ENCODE measurements at regions not wholly inside any gene's neighbourhood (a gene's known extent, or its start where the extent isn't known, plus 50 kb on each side); places are given as distances from the start of the nearest gene placed in this dataset.

- H3K9me3 ChIP-seq (replicated peaks; ENCODE audit: control insufficient read depth, insufficient read depth, low read length) = no peaks in the 10 kb centered on the region
- 0% methylated on average over 1 of the region's 1 CpG for WGBS (ENCODE audit: insufficient coverage, insufficient replicate concordance, low lambda C conversion rate, missing lambda C conversion rate)
- H2AFZ ChIP-seq (ENCODE audit: control insufficient read depth, low read depth, low read length) = no peak overlapping the region
- in situ Hi-C loops (cut with MboI) (no loop called here), intact Hi-C loops (cut with micrococcal nuclease; ENCODE audit: unreplicated experiment) (no loop called here)
- DNase-seq (ENCODE audit: low read depth, low spot score) (no peak), ATAC-seq (no peak), FAIRE-seq (no peak)
- H3K27me3 ChIP-seq (replicated peaks in 1 of 2; ENCODE audit: control insufficient read depth in 2 of 2, insufficient read depth in 2 of 2, low read length in 1 of 2) = no peaks in the 10 kb centered on the region
- ChIA-PET CTCF (interaction anchor here (0.6 kb wide), 1 partner anchor 23 kb away, joined by 3 read pairs; no protein-coding TSS in a partner anchor), POLR2A (no interaction called here), SMC1A (ENCODE audit: uncharacterized antibody, unreplicated experiment) (no interaction called here), RAD21 (ENCODE audit: unreplicated experiment) (no interaction called here)
- no peak overlapping the region for H3K4me3 ChIP-seq
- no peaks in the 10 kb centered on the region for H3K36me3 ChIP-seq (ENCODE audit: control insufficient read depth in 2 of 2, insufficient read depth in 2 of 2, low read length in 1 of 2)
- H3K9ac ChIP-seq (ENCODE audit: control insufficient read depth, insufficient read depth, low read length) = no peak overlapping the region
- H3K79me2 ChIP-seq (ENCODE audit: control insufficient read depth, insufficient read depth, low read length) = no peaks in the 10 kb centered on the region
- BruUV-seq (replicated peaks) = no TSS peak
- H4K20me1 ChIP-seq (ENCODE audit: control insufficient read depth, insufficient read depth) = no peaks in the 10 kb centered on the region
- H3K4me2 ChIP-seq (ENCODE audit: control insufficient read depth, insufficient read depth) = no peak overlapping the region
- no peak overlapping the region for H3K27ac ChIP-seq (ENCODE audit: control insufficient read depth, insufficient read depth)
- H3K4me1 ChIP-seq (ENCODE audit: control insufficient read depth, insufficient read depth, low read length) = no peaks in the 10 kb centered on the region
- TF ChIP-seq, protein P1, sequence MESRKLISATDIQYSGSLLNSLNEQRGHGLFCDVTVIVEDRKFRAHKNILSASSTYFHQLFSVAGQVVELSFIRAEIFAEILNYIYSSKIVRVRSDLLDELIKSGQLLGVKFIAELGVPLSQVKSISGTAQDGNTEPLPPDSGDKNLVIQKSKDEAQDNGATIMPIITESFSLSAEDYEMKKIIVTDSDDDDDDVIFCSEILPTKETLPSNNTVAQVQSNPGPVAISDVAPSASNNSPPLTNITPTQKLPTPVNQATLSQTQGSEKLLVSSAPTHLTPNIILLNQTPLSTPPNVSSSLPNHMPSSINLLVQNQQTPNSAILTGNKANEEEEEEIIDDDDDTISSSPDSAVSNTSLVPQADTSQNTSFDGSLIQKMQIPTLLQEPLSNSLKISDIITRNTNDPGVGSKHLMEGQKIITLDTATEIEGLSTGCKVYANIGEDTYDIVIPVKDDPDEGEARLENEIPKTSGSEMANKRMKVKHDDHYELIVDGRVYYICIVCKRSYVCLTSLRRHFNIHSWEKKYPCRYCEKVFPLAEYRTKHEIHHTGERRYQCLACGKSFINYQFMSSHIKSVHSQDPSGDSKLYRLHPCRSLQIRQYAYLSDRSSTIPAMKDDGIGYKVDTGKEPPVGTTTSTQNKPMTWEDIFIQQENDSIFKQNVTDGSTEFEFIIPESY (IDR thresholded peaks at IDR 0.05) = no peak
- no peak for TF ChIP-seq IRF4 (IDR thresholded peaks at IDR 0.05; ENCODE audit: low read depth, low read length)
- TF ChIP-seq, protein P2, sequence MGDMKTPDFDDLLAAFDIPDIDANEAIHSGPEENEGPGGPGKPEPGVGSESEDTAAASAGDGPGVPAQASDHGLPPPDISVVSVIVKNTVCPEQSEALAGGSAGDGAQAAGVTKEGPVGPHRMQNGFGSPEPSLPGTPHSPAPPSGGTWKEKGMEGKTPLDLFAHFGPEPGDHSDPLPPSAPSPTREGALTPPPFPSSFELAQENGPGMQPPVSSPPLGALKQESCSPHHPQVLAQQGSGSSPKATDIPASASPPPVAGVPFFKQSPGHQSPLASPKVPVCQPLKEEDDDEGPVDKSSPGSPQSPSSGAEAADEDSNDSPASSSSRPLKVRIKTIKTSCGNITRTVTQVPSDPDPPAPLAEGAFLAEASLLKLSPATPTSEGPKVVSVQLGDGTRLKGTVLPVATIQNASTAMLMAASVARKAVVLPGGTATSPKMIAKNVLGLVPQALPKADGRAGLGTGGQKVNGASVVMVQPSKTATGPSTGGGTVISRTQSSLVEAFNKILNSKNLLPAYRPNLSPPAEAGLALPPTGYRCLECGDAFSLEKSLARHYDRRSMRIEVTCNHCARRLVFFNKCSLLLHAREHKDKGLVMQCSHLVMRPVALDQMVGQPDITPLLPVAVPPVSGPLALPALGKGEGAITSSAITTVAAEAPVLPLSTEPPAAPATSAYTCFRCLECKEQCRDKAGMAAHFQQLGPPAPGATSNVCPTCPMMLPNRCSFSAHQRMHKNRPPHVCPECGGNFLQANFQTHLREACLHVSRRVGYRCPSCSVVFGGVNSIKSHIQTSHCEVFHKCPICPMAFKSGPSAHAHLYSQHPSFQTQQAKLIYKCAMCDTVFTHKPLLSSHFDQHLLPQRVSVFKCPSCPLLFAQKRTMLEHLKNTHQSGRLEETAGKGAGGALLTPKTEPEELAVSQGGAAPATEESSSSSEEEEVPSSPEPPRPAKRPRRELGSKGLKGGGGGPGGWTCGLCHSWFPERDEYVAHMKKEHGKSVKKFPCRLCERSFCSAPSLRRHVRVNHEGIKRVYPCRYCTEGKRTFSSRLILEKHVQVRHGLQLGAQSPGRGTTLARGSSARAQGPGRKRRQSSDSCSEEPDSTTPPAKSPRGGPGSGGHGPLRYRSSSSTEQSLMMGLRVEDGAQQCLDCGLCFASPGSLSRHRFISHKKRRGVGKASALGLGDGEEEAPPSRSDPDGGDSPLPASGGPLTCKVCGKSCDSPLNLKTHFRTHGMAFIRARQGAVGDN (IDR thresholded peaks at IDR 0.05) = no peak
- TF ChIP-seq MTA3 (IDR thresholded peaks at IDR 0.05; ENCODE audit: borderline replicate concordance, low read length) = no peak
- no peak for TF ChIP-seq RELB (IDR thresholded peaks at IDR 0.05; ENCODE audit: low read depth)
- TF ChIP-seq MLLT1 (IDR thresholded peaks at IDR 0.05) = no peak
- no peak for TF ChIP-seq CUX1 (IDR thresholded peaks at IDR 0.05; ENCODE audit: insufficient replicate concordance, low read depth, low read length)
- no peak for TF ChIP-seq HDAC2 (IDR thresholded peaks at IDR 0.05)
Observed at GRCh38 chr1:72438270-72438669, 155.9 kb upstream of the NEGR1 start.
